Activated CD4-positive, CD25-positive, alpha-beta regulatory T cell (primary cell): ENCODE measurements at regions not wholly inside any gene's neighbourhood (a gene's known extent, or its start where the extent isn't known, plus 50 kb on each side); places are given as distances from the start of the nearest gene placed in this dataset.

Experiments used
- DNase-seq, 4 experiments: peaks; one replicate each; lab custom pipeline; 2025; lab: John Stamatoyannopoulos, UW

DNA sequence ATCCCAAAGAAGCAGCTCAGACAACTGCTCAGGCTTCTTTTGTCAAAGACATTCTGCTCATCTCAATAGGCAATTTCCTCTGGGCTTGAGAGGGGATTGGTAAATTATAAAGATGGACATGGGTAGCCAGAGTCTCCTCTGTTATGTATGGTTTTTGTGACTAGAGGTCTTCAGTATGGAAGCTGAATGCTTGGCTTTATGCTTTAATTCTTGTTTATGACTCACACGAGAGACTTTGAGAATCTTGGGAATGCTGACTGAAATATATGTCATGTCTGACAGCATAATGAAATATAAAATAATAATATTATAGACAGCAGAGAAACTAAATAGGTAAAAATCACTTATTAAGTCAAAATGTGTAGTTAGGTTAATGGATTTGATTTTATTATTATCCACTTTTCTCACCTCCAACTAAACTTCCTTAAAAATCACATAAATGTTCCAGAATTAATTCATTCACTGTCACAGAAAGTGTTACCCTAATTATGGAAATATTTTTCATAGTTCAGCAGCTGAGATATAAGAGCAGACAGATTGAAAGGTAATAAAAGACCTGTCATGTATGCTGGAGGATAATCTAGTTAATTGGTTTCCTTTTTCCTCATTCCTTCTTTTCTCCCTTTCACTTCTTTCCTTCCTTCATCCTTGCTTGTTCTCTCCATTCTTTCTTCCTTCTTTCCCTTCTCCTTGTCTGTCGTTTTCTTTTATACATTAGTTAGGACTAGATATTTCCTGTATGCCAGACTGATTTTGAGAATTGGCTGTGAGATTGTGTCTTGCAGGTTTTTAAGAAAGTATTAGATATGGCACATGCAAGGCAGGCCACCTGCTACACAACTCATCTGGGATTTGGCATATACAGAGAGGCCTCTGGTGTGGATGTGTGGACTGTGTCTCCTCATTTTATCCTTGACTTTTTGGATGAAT lies 1866.1 kb upstream of the NUDT12 start:
- DNase-seq = no peak

DNA sequence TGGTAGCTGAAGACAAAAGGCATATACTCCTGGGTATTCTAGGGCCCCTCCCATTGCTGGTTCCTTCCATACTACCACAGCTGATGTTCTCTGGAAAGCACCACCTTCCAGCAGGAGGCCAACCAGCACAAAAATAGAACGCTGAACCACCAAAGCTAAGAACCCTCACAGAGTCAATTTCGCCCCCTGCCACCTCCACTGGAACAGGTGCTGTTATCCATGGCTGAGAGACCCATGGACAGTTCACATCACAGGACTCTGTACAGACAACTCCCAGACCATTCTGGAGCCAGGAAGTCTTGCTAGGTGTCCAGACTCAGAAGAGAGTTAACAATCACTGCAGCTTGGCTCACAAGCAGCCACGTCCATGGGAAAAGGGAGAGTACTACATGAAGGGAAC lies 1851.5 kb upstream of the NUDT12 start:
- DNase-seq = no peak

DNA sequence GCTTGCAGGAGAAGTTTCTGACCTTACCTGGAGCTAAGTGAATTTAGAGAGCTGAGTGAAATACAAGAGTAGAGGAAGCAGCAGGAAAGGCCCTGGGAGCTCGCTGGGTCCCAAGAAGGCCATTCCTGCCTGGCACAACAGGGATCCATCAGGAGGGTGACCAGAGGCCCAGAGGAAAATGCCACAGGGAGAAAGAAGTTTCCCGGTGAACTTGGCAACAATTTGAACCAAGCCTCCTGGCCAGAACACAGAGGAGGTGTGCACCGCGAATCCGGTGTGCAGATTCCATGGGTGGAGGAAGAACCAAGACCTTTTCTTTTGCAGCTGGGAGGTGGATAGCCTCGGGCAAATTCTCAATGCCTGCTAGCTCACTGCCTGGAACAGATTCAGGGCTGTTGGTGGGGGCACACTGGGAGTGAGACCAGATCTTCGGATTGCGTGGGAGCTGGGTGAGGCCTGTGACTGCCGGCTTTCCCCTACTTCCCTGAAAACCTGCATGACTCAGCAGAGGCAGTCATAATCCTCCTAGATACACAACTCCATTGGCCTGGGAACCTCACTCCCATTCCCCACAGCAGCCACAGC lies 1850.9 kb upstream of the NUDT12 start:
- DNase-seq = no peak

DNA sequence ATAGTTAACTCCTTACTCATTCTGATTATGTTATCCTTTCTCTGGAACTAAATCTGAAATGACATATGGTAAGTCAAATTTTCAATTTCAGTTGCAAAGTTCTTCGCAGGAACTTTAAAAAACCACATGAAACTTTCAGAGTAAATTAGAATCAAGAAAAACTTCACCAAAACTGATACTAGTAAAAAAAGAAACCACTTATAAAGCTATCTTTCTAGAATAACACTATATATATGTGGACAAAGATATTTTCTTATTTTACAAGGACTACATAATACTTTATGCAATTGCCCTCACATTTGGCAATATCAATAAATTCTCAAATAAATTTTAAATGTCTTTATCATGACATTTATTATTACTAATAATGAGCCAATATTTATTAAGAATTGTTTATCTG lies 1847.1 kb upstream of the NUDT12 start:
- DNase-seq = no peak

DNA sequence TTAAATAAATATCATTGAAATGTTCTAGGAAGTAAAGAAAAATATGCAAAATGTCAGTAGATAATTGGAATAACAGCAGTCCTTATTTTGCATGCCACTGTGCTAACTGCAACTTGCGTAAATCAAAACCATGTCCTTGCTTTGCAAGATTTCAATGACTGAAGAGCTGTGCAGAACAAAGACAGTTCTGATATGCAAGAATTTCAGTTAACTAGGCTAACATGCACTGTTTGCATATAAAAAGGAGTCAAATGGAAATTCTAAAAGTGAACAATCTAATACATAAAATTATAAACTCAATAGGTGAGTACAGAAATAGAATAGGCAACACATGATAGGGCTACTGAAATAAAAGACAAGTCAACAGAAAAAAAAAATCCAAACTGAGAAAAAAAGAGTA lies 1844.6 kb upstream of the NUDT12 start:
- no peak for DNase-seq

DNA sequence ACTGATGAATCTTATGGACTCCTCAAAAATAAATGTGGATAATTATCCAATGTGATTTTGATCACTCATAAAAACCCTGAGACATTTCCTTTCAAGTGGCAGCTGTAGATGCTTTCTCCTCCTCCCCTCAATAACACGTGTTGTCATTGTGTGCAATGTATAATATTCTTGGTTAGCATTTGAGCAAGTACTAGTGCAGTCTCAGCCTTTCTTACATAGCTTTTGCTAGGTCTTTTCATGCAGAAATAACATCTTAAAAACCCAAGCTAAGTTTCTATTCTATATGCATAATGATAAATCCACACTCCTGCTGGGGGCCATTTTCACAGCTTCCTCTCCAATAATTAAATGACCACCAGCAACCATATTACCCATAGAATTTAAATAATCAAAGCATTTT lies 1835.2 kb upstream of the NUDT12 start:
- no peak for DNase-seq

DNA sequence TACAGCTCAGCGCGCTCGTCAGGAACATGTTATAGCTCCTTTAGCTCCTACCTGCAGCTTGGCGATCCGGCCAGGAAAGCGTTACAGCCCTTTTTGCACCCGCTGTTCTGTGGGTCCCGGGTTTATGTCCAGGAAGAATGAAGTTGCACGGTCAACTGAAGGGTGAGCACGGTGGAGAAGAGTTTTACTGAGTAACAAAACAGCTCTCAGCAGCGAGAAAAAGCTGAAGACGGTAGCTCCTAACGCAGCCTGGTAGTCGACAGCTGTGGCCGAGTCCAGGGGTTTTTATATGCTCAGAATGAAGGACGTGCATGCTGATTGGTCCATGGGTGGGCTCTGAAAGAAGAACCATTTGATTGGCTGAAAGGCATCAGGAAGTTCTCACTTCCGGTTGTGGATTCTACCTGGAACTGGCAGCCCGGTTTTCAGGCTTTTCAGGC lies 1830.1 kb upstream of the NUDT12 start:
- no peak for DNase-seq

DNA sequence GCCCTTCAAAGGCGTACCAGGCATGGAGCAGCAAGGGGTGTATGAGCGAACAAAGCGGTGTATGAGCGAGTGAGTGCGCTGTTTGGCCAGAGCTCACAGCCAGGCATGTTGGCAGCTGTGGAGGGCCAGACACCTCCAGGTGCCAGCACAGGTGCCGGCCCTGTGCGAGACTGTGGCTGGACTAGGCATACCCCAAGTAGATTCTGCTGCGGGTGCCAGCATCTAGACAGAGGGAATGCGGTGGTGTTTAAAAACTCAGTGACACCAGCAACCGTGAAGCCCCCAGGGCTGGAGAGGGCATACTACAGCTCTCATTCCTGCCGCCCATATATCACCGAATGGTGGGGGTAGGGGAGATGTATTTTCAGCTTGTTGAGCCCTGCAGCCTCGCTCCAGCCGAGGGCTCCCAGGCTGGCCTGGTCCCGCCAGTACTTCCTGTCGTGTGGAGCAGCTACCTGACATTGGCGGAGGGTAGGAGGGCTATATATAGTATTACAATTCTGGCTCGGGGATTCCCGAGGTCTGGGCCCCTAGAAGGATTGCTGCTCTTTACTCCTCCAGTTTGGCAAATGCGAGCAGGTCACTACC lies 1829.6 kb upstream of the NUDT12 start:
- no peak for DNase-seq

DNA sequence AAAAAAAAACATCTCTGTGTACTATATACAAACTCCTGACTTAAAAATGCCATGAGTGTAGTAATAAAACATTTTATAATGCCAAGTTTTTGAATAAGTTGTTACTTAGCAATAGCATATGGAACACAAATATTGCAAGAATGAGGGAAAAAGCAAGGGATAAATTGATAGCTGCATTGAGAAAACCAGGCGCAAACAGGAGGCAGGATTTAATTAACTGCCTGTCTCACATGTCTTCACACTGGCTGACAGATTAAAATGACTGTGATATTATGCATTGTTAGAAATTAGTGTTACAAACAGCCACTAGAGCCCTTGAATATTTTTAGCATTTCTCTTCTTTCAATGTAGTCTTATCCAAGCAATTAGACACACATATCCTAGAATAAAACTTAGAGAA lies 1817.5 kb upstream of the NUDT12 start:
- DNase-seq = no peak

DNA sequence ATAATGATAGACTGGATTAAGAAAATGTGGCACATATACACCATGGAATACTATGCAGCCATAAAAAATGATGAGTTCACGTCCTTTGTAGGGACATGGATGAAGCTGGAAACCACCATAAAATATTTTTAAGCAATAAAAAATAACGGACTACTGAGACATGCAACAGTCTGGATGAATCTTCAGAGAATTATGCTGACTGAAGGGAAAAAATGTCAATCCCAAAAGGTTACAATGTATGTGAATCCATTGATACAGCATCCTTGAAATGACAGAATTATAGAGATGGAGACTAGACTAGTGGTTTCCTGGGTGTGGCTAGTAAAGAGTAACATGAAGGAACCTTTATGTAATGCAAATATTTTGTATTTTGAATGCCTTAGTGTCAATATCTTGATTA lies 1808.6 kb upstream of the NUDT12 start:
- DNase-seq = no peak

DNA sequence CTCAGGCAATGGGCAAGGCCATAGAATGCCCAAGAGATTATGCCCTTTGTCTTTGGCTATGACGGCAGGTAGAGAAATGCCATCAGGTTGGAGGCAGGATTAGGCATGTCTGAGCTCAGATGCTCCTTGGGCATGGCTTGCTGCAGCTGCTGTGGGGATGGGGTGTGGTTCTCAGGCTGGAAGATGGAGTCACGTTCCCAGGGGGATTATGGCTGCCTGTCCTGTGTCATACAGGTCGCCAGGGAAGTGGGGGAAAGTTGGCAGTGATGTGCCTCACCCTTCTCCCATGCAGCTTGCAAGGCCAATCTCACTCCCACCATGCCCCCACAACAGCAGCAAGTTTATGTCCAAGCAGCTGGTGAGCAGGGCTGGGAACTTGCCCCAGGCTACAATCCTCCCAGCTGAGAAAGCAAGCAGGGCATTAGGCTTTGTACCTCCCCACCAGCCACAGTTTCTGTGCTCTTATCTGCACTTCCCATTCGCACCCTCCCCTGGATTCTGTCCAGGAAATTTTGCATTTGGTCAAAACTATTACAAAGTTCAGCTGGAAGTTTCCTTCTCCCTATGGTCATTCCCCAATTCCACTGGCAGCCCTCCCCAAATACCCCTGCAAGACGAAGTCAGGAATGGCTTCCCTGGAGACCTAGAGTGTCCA lies 1788.0 kb upstream of the NUDT12 start:
- DNase-seq = no peak

DNA sequence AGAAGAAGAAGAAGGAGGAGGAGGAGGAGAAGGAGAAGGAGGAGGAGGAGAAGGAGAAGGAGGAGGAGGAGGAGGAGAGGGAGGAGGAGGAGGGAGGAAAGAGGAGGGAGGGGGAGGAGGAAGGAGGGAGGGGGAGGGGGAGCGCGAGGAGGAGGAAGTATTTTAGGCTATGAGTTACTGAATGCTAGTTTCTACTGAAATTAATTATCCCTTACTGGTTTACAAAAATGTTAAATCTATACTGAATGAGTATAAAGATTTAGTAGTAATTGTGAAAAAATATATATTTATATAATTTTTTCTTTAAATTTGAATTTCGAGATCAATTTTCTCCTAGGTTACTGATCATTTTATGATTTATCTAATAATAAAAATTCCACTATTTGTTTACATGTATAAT lies 1769.0 kb upstream of the NUDT12 start:
- DNase-seq = no peak

DNA sequence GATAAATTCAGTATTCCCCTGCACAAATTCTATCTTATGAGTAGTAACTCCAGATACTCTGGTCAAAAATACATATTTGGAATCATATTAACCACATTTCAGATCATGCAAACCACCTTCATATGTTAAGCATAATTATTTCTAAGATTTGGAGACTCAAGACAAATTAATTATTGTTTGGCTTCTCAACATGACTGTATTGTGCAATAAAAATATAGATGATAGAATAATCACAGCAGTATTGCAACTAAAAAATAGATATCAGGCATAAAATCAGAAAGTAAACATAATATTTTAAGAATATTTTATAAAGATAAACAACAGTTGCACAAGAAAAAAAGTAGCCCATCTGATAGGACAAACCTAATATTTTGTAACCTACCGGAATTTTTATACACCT lies 1767.6 kb upstream of the NUDT12 start:
- no peak for DNase-seq

DNA sequence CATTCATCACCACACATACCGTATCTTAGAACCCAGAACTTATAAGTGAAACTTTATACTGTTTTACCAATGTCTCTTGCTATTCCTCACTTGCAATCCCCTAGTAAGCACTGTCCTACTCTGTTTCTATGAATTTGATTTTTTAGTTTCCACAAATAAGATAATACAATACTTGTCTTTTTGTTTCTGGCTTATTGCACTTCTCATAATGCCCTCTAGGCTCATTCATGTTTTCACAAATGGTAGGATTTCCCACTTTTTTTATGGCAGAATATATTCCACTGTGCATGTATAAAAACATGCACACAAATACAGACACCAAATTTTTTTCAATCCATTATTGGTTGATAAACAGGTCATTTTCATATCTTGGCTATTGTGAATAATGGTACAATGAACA lies 1742.3 kb upstream of the NUDT12 start:
- no peak for DNase-seq

DNA sequence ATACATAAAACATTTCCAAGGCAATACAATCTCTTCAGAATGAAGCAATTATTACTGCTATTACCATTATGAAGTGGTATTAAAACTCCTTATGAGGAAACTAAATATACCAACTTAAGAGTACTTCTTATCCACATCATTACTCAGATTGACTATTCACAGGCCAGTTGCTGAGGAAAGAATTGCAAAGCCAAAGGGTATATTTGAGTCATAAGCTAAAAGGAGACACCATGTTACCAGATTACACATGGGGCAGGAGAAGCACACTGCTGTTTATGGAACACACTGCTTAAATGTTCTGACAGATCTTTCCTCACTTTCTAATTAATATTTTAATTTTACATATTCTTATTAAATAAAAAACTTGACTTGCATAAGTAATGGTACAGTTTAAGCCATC lies 1726.4 kb upstream of the NUDT12 start:
- DNase-seq = no peak

DNA sequence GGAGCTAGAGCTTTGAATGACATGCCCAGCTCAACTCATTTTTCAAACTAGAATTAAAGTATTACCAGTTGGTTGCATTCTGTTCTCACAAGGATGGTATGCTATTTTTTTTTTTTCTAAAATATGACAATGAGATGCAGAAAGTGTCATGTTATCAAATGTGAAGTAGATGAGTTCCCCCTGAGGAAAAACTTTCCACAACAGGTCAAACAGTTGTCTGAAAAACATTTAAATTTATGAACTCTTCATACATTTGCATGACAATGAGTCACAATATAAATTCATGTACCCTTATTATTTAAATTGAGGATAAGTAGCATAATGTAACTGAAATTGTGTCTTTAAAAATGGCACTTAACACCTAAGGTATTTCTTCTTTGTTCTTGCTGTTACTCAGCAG lies 1720.5 kb upstream of the NUDT12 start:
- DNase-seq = no peak

DNA sequence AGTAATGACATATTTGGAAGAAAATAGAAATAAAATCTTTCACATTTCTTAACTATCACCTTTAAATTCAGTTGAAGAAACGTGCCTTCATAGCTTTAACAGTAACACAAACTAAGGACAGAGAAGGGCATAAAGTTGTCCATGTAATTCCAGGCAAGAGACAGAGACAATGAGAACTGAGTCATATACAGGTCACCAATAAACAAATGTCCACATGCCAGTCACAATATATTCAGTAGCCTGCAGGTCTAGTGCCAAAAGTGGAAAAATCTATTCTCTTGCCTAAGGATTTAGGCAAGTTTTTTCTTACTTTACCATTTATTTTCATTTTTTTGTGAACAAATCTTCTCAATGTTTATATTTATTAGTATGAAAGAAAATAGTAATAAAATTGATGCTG lies 1711.5 kb upstream of the NUDT12 start:
- DNase-seq = no peak

DNA sequence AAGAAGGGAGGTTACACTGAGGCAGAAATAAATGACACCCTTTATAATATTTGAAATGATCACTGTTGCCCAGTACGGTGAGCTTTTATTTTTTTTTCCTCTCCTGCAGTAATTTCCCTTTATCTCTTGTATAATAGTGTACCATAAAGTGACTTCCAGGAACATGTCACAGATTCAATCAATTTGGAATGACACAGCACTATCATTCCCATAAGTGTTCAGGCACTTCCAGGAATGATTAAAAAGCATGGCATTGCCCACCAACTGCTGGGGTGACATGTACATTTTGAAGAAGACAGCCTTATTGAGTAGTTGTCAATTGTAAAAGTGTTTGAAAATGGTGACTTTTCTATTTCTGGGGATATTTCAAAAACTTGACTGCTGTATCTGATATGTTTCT lies 1700.9 kb upstream of the NUDT12 start:
- DNase-seq = no peak

DNA sequence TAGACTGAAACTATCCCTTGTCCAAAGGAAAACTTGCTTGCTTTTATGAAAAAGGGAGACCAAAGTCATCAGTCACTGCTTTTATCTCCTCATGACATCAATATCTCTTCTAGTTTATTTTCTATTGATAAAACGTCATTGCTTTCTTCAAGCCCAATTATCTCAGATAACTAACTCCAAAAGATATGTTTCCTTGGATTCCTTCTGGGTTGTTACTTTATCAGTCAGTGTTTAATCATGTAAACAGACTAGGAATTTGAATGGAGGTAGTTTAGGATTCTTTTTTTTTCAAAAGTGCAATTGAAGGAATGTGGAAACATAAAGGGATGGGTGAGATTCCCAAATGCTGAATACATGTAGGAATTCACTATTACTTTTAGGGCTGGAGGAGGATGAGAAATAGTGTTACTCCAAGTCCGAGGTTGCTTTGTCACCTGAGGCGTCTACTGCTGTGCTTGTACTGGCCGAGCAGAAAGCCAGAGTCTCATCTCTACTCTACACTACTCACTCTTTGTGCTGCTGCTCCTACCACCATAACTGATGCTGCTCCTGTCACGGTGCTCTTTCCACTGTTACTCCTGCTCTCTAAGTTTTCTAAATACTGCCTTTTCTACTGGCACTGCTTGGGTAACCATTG lies 1697.1 kb upstream of the NUDT12 start:
- no peak for DNase-seq

DNA sequence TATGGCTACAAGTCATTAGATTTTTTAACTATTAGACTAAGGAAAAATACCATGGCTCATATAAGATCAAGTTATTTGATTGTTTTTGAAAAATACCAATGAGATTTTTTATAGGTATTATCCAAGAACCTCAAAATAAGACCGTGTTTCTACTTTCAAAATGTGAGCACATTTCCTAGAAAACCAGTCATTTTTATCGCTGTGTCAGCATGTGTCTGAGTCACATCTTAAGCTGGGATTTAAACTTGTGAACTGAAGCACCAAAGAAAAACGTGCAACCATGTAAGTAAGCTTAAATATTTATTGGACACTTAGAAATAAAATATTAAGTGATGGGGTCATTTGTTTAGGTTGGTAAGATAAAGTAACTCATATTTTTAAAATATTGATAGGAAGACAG lies 1676.0 kb upstream of the NUDT12 start:
- DNase-seq = no peak

DNA sequence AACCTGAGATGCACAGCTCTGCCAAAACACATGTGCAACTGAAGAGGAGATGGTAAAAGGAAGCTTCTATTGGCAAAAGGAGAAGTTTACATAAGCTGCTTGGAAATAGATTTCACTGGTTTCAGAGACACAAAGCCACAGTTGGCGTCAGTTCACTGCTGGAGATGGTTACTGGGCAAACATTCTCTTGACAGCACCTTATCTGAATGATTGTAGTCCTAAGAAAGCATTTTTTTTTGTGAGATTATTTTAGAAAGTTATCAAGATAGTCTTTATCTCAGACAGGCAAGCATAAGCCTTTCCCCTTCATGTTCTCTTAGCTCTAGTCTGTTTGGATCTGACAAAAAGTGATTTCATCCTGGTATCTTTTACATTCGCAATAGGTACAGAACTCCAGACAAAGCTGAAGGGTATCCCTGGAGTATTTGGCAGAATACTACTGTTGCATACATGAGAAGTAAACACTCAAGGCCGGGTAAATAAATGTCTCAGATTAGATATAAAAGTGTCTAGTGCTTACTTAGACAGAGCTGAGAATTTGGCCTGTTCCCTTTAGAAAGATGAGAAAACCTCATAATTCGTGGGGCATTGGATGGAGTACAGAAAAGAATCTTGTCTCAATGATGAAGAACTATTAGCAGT lies 1668.0 kb upstream of the NUDT12 start:
- DNase-seq = no peak

DNA sequence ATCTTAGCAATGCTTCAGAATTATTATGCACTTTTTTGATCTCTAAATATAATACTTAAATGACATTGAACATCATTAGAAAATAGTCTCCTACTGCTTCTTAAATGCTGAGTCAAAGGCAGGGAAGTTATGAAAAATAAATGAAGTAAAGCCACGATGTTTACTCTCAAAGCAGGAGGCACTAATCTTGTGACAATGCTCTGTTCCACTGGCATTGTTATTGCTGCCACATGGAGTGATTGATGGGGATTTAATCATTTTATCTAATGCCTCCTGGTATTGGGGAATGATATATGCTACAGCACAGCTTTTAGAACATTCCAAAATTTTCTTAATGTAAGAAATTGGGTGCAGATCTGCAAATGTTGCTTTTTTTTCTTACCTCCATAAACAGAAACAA lies 1655.4 kb upstream of the NUDT12 start:
- DNase-seq = no peak
